Endothelial cell of umbilical vein (primary cell): ENCODE measurements at regions not wholly inside any gene's neighbourhood (a gene's known extent, or its start where the extent isn't known, plus 50 kb on each side); places are given as distances from the start of the nearest gene placed in this dataset.

Experiments
- BruUV-seq: library from RNA; stranded (reverse); fragments of 400-500 nt; replicated peaks from 2 replicates; lab custom pipeline; 2021; lab: Mats Ljungman, UMichigan
- CTCF ChIA-PET: fragments of 300-600, 350-600 bp; sonication (Branson Sonifier 250); formaldehyde crosslinking; loops from one replicate; lab custom pipeline; 2021; ENCODE audit warnings: antibody characterized with exemption, inconsistent platforms; lab: Charles Lee
- POLR2A ChIA-PET: fragments of 300-600, 350-600 bp; sonication (Branson Sonifier 250); formaldehyde crosslinking; loops from one replicate; lab custom pipeline; 2021; ENCODE audit warnings: antibody characterized with exemption, inconsistent platforms; lab: Charles Lee
- DNase-seq: peaks from one replicate; pipeline ENCODE4 v3.0.0-alpha.2; 2011; ENCODE audit warnings: low read depth, low spot score
- FAIRE-seq: peaks from 2 replicates; lab custom pipeline; 2011; peaks lifted over from hg19 to GRCh38; lab: Jason Lieb, UNC
- H2AFZ ChIP-seq: 2 replicates; pipeline ENCODE4 v1.6.0; 2012; ENCODE audit warnings: low read depth, low read length, control low read depth, inconsistent platforms
- H3K27ac ChIP-seq: 2 replicates; pipeline ENCODE4 v1.5.1; 2011; ENCODE audit warnings: low read depth, mild to moderate bottlenecking, control low read depth, low read length, moderate library complexity; ENCODE audit not compliant: insufficient read depth
- H3K27me3 ChIP-seq, 2 experiments: 2 replicates each; pipeline versions ENCODE4 v1.6.0 to v1.6.1; 2011; ENCODE audit warnings: low read length in 2 of 2, mixed read lengths in 1 of 2; ENCODE audit not compliant: control insufficient read depth in 2 of 2, insufficient read depth in 2 of 2
- H3K36me3 ChIP-seq, 2 experiments: 2 replicates in 1 of 2; 3 replicates in 1 of 2; pipeline ENCODE4 v1.5.1; 2011; ENCODE audit warnings: low read length in 2 of 2, mild to moderate bottlenecking in 1 of 2, moderate library complexity in 1 of 2; ENCODE audit not compliant: control insufficient read depth in 2 of 2, insufficient read depth in 2 of 2; ENCODE audit errors: extremely low read depth in 1 of 2
- H3K4me1 ChIP-seq: 3 replicates; pipeline ENCODE4 v1.5.1; 2011; ENCODE audit warnings: mild to moderate bottlenecking, low read length; ENCODE audit not compliant: control insufficient read depth, insufficient read depth; ENCODE audit errors: extremely low read depth
- H3K4me2 ChIP-seq: 2 replicates; pipeline ENCODE4 v1.6.1; 2011; ENCODE audit warnings: low read length, control low read depth, mixed read lengths; ENCODE audit not compliant: insufficient read depth
- H3K4me3 ChIP-seq, 3 experiments: fragments of 200-600 bp in 1 of 3; sonication (generic), shearing (Covaris generic) in 1 of 3; replicated peaks in 1 of 3; 2 replicates each; pipeline ENCODE4 v1.5.1; 2011 to 2016; ENCODE audit warnings: control low read depth in 3 of 3, low read length in 3 of 3, mild to moderate bottlenecking in 2 of 3, inconsistent platforms in 1 of 3, low read depth in 1 of 3, moderate library complexity in 1 of 3; ENCODE audit not compliant: insufficient read depth in 1 of 3
- H3K79me2 ChIP-seq: 2 replicates; pipeline ENCODE4 v1.6.0; 2012; ENCODE audit warnings: low read length, inconsistent platforms; ENCODE audit not compliant: control insufficient read depth, insufficient read depth
- H3K9ac ChIP-seq: replicated peaks from 2 replicates; pipeline ENCODE3; 2011; ENCODE audit warnings: low read length, control low read depth; ENCODE audit not compliant: insufficient read depth; ENCODE audit errors: extremely low read depth
- H3K9me1 ChIP-seq: replicated peaks from 3 replicates; pipeline ENCODE4 v1.6.0; 2011; ENCODE audit warnings: mild to moderate bottlenecking, low read length; ENCODE audit not compliant: control insufficient read depth, insufficient read depth; ENCODE audit errors: extremely low read depth
- H3K9me3 ChIP-seq: replicated peaks from 2 replicates; pipeline ENCODE4 v1.5.1; 2012; ENCODE audit warnings: low read length, inconsistent platforms; ENCODE audit not compliant: control insufficient read depth, insufficient read depth
- H4K20me1 ChIP-seq: replicated peaks from 2 replicates; pipeline ENCODE3; 2011; ENCODE audit warnings: mild to moderate bottlenecking, low read length; ENCODE audit not compliant: control insufficient read depth, insufficient read depth; ENCODE audit errors: extremely low read depth
- EZH2 ChIP-seq: IDR thresholded peaks from 2 replicates; pipeline ENCODE4 v1.6.1; 2012; ENCODE audit warnings: borderline replicate concordance, low read depth, mild to moderate bottlenecking, moderate library complexity, low read length, inconsistent platforms; ENCODE audit not compliant: severe bottlenecking
- FOS ChIP-seq: IDR thresholded peaks from 2 replicates; pipeline ENCODE4 v1.6.1; 2011; ENCODE audit warnings: mild to moderate bottlenecking, low read length, moderate library complexity, borderline replicate concordance; ENCODE audit not compliant: insufficient read depth
- GATA2 ChIP-seq: IDR thresholded peaks from 2 replicates; pipeline ENCODE4 v1.7.0; 2011; ENCODE audit warnings: low read depth, mild to moderate bottlenecking, moderate library complexity, mixed read lengths, low read length; ENCODE audit not compliant: insufficient read length, insufficient read depth
- JUN ChIP-seq: IDR thresholded peaks from 2 replicates; pipeline ENCODE4 v1.6.1; 2011; ENCODE audit warnings: borderline replicate concordance, low read depth; ENCODE audit not compliant: insufficient read length, insufficient read depth
- POLR2A ChIP-seq: IDR thresholded peaks from 2 replicates; pipeline ENCODE4 v1.6.1; 2012; ENCODE audit warnings: low read depth, mild to moderate bottlenecking, control low read depth, low read length
- POLR2AphosphoS5 ChIP-seq: IDR thresholded peaks from 2 replicates; pipeline ENCODE4 v1.6.1; 2012; ENCODE audit warnings: low read depth, mild to moderate bottlenecking, control low read depth, low read length, moderate library complexity; ENCODE audit not compliant: insufficient read depth
- dilution Hi-C: fragments of 300-500 bp; cut with MboI; formaldehyde crosslinking; loops from one replicate; pipeline ENCODE4 v1.15.0; 2019; ENCODE audit warnings: low sequenced_read_pairs; ENCODE audit not compliant: extremely low pct_ligation_motif_present
- intact Hi-C: fragments of 100-400 bp; cut with micrococcal nuclease; formaldehyde crosslinking; loops from one replicate; pipeline ENCODE4 v1.10.0; 2022
- TF ChIP-seq, protein P1 (sequence below), 2 donors: IDR thresholded peaks; 1 replicate in 1 of 2; 2 replicates in 1 of 2; pipeline ENCODE4 v1.5.1; 2011; ENCODE audit warnings: low read length in 2 of 2, mild to moderate bottlenecking in 2 of 2, moderate library complexity in 2 of 2, control low read depth in 1 of 2, inconsistent platforms in 1 of 2, low read depth in 1 of 2; ENCODE audit not compliant: insufficient read depth in 1 of 2; ENCODE audit errors: extremely low read depth in 1 of 2
- TF ChIP-seq, protein P2 (sequence below): IDR thresholded peaks from 2 replicates; pipeline ENCODE4 v1.6.1; 2011; ENCODE audit not compliant: insufficient read depth, insufficient read length

DNA sequence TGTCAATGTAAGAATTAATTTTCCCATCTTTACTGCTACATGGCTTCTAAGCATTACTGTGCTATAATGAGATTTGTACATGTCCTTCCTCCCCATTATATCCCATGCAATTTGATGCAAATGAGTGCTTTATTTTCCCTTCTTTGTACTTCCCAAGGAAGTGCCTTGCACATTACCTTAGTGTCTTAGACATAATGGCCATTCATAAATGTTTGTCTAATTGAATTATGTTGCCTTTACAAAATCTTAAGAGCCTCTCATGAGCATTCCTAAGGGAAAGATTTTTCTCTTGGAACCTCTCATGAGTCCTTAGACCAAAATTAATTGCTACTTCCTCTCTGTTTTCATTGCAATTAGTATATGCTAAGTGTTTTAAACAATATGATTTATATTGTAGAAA, 741.7 kb downstream of the RERGL start:
- no TSS peak for BruUV-seq
- H3K27me3 ChIP-seq = no peaks in the 10 kb centered on the region
- no peak overlapping the region for H2AFZ ChIP-seq
- H3K9me1 ChIP-seq = no peaks in the 10 kb centered on the region
- intact Hi-C loops (no loop called here), dilution Hi-C loops (no loop called here)
- no peaks in the 10 kb centered on the region for H3K4me1 ChIP-seq
- no peaks in the 10 kb centered on the region for H3K36me3 ChIP-seq
- no peak for DNase-seq
- H3K4me2 ChIP-seq = no peak overlapping the region
- no peak overlapping the region for H3K9ac ChIP-seq
- TF ChIP-seq, protein P1, sequence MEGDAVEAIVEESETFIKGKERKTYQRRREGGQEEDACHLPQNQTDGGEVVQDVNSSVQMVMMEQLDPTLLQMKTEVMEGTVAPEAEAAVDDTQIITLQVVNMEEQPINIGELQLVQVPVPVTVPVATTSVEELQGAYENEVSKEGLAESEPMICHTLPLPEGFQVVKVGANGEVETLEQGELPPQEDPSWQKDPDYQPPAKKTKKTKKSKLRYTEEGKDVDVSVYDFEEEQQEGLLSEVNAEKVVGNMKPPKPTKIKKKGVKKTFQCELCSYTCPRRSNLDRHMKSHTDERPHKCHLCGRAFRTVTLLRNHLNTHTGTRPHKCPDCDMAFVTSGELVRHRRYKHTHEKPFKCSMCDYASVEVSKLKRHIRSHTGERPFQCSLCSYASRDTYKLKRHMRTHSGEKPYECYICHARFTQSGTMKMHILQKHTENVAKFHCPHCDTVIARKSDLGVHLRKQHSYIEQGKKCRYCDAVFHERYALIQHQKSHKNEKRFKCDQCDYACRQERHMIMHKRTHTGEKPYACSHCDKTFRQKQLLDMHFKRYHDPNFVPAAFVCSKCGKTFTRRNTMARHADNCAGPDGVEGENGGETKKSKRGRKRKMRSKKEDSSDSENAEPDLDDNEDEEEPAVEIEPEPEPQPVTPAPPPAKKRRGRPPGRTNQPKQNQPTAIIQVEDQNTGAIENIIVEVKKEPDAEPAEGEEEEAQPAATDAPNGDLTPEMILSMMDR (IDR thresholded peaks at IDR 0.05; ENCODE audit: extremely low read depth in 1 of 2, insufficient read depth in 1 of 2, low read depth in 1 of 2, low read length in 2 of 2) = no peak
- no peak for TF ChIP-seq FOS
- no peak for TF ChIP-seq GATA2
- TF ChIP-seq EZH2 = no peak
- no peak for TF ChIP-seq POLR2AphosphoS5
- TF ChIP-seq JUN = no peak
- CTCF ChIA-PET = no interaction called here
- no peak overlapping the region for H3K4me3 ChIP-seq
- no peak for FAIRE-seq
- no peaks in the 10 kb centered on the region for H3K79me2 ChIP-seq
- H4K20me1 ChIP-seq = no peaks in the 10 kb centered on the region
- H3K9me3 ChIP-seq = no peaks in the 10 kb centered on the region
- H3K27ac ChIP-seq = no peak overlapping the region
- POLR2A ChIA-PET = no interaction called here

DNA sequence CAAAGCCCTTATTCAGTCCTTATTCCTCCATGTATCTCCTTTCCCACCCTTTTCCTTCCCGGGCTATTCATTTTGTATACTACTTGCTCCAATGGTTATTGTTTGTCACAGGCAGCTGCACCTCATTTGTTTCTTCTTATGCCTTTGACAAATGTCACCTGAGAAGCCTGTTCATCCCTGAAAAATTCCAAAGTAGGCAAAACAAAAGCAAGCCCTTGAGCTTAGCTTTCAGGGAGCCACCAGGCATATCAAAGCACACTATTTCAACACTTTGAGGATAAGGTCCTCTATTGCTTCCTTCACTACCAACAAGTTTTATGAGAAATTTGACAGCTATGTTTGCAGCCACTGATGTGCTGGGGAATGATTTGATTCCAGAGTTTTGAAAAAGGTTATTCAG, 738.7 kb upstream of the LMO3 start:
- BruUV-seq = no TSS peak
- POLR2A ChIA-PET = no interaction called here
- Histone ChIP-seq H3K4me2 (no peak overlapping the region), H3K79me2 (no peaks in the 10 kb centered on the region), H3K4me3 (no peak overlapping the region), H3K27ac (no peak overlapping the region), H3K27me3 (no peaks in the 10 kb centered on the region), H3K36me3 (no peaks in the 10 kb centered on the region), H3K9me1 (no peaks in the 10 kb centered on the region), H4K20me1 (no peaks in the 10 kb centered on the region), H3K9ac (no peak overlapping the region), H2AFZ (no peak overlapping the region), H3K4me1 (no peaks in the 10 kb centered on the region), H3K9me3 (no peaks in the 10 kb centered on the region)
- intact Hi-C loops (no loop called here), dilution Hi-C loops (no loop called here)
- no peak for FAIRE-seq
- CTCF ChIA-PET = no interaction called here
- no peak for DNase-seq
- no peak for TF ChIP-seq FOS
- TF ChIP-seq POLR2AphosphoS5 = no peak
- TF ChIP-seq EZH2 = no peak
- TF ChIP-seq, protein P2, sequence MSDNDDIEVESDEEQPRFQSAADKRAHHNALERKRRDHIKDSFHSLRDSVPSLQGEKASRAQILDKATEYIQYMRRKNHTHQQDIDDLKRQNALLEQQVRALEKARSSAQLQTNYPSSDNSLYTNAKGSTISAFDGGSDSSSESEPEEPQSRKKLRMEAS = no peak
- TF ChIP-seq JUN = no peak
- no peak for TF ChIP-seq POLR2A
